ENCODE measurements at regions not wholly inside any gene's neighbourhood (a gene's known extent, or its start where the extent isn't known, plus 50 kb on each side); places are given as distances from the start of the nearest gene placed in this dataset.
A peak's percentile ranks its signal among the peaks of the same experiment; 100 is the strongest.

DNA sequence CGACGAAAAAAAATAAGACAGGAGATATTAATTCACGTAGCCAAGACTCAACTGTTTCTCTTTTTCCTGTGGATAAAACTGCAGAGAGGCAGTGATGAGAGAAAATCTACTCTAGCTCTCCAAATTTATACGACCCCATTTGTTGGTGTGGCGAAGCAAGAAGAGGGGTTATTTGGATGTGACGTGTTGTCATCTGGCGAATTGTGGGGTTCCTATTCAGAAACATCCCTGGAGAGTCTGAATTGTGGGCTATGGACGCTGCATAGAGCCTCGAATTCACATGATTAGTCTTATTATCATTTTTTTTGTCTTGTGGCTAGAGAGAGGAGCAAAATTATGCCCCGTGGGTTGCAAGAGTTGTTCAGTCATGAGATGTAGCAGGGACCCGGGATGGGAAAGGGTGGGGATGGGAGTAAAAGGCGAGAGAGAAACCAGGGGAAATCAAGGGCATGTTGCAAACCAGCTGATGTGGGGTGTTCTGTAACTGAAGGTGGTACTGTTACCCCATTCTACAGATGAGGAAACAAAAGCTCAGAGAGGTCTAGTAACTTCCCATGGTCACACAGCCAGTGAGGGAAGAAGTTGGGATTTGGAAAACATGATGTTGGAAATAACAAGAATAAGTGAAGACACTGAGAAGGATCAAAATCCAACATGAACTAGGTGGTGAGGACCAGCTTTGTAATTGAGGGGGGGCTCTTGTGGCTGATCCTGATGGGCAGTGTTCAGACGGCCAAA lies 69.2 kb upstream of the SFMBT2 start:
- ATAC-seq (no peak), DNase-seq (no peak)
- intact Hi-C loops (cut with DNase I) = no loop called here

DNA sequence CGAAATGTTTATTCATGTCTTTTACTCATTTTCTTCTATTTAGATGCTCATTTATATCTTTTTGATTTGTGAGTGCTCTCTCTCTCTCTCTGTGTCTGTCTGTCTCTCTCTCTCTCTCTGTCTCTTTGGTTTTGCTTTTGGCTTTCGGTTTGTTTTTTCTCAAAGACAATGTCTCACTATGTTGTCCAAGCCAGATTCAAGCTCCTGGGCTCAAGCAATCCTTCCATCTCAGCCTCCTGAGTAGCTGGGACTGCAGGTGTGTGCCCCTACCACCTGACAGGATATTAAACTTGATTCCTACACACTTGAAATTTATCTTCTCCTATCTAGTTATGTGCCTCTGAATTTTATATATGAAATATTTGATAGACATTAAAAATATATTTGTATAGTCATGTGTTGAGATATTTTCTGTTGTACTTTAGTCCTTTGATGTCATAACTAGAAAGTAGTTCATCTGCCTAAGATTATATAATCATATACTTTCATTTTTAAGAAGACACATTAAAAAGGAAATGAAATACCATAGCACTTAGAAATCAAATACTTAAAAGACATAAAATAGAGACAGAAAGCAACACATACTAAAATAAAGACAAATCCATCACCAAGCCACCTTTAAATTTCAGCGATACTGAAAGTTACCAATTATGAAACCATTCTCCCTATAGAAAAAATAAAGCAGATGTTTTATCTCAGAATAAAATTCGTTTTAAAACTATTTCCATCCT lies 68.1 kb upstream of the SFMBT2 start:
- ATAC-seq = no peak
- intact Hi-C loops (cut with DNase I) = no loop called here
- no peak for DNase-seq

DNA sequence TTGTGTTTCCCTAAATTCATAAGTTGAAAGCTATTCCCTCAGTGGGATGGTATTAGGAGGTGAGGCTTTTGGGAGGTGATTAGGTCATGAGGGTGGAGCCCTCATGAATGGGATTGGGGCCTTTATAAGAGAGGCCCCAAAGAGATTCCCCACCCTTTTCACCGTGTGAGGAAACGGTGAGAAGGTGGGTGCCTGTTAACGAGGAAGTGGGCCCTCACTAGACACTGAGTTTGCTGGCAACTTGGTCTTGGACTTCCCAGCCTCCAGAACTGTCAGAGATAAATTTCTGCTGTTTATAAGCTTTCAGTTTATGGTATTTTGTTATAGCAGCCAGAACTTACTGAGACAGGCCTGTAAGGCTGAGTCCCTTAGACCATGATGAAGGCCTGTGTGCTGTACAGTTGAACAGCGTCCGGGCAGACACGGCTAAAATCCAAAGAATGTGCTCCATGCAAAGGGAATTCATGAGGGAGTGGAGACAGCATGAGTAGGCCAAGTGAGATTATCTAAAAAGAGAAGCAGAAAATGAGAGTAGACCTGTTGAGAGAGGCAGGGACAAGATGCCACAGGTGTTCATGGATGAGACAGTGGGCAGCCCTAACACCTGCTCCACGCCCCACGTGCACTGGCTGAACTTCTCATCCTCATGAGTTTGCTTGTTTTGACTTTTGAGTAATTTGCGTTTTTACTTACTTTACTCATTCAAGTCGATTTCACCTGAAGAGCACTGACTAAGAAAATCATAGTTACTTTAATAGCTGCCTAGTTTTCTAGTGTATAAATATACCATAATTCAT lies 66.9 kb upstream of the SFMBT2 start:
- ATAC-seq (no peak), DNase-seq (no peak)
- intact Hi-C loops (cut with DNase I) = no loop called here

DNA sequence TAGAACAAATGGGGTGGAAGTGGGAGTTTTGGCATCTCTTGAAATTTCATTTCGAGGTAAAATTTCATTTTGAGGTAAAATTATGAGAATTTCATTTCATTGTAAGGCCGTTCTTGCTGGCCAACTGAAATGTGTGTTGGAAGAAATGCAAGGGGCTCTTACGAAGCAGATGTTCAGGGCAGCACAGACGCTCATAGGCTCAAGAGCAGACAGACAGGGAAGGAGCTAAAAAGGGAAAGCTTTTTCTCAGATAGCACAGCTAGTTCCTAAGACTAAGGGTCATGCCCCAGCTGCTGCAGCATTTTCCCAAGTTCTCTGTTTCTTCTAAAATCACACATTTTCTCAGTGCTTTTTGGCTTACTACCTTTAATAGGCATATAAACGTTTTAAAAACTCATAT lies 65.1 kb upstream of the SFMBT2 start:
- ATAC-seq = peak in 1 of 2 donors; percentile 63

DNA sequence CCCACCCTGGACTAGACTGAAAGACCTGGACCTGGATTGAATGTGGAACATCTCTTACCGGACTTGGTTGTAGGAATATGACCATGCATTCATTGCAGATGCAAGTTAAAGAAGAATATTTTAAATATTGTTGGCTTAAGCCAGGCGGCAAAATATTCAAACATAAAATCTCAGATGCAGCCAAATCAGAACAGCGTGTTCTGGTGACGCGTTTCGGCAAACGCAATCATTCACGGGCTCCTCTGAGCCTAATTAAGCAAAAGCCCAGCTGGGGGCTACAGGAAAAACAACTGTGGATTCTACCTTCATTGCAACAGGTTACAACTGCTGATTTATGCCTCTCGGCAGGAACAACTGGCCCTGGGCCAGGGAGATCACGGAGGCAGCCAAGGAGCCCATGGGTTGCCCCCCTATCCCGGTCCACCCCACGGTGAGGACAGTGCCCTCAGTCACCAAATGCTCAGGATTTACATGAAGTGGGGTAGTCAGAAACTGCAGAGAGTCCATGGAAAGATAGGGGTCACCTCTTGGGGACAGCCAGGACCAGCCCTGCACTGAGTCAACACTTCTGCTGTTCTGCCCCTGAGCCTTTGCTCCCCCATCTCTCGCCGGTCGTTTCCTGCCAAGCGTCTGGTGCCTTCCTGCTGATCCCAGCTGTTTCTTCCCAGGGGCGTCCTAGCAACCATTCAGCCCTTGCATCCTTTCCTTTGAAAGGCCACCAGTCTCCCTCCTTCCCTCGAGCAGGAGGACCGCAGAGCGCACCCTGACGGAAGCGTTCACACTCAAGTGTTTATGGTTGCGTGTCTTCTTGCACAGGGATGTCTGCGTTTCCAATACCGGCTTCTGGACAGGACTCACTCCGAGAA lies 64.4 kb upstream of the SFMBT2 start:
- peak; percentile 53 to 85 for ATAC-seq
- intact Hi-C loops (cut with DNase I) = no loop called here
- DNase-seq = peak; percentile 40

More for the DNA sequence above, 65.1 kb upstream of the SFMBT2 start:
- no peak for DNase-seq
- intact Hi-C loops (cut with DNase I) = no loop called here

DNA sequence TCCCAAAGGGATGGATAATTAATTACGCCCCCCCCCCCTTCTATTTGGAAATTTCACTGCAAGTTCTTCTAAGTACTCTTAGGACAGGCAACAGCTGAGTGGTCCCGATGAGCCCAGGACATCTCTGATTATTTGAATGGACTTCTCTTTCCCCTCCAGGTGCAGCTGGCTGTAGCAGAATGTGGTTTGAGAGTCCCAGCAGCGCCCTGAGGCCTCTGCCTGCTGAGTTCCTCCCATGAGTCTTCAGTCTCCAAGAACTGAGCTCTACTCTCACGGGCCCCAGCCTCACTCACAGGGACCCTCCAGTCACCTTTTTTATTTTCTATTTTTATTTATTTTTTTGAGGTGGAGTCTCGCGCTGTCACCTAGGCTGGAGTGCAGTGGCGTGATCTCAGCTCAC lies 63.6 kb upstream of the SFMBT2 start:
- ATAC-seq = no peak
- no peak for DNase-seq
- intact Hi-C loops (cut with DNase I) = no loop called here

DNA sequence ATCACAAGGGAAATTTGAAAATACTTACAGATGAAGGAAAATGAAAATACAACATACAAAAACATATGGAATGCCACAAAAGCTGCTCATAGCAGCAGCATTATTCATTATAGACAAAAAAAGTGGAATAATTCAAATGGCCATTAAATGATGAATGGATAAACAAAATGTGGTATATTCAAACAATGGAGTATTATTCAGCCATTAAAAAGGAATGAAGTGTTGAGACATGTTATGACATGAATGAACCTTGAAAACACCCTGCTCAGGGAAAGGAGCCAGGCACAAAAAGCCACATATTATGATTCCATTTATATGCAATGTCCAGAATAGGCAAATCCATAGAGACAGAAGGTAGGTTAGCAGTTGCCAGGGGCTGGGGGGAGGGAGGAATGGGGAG lies 62.6 kb upstream of the SFMBT2 start:
- intact Hi-C loops (cut with DNase I) = no loop called here
- ATAC-seq (no peak), DNase-seq (no peak)

DNA sequence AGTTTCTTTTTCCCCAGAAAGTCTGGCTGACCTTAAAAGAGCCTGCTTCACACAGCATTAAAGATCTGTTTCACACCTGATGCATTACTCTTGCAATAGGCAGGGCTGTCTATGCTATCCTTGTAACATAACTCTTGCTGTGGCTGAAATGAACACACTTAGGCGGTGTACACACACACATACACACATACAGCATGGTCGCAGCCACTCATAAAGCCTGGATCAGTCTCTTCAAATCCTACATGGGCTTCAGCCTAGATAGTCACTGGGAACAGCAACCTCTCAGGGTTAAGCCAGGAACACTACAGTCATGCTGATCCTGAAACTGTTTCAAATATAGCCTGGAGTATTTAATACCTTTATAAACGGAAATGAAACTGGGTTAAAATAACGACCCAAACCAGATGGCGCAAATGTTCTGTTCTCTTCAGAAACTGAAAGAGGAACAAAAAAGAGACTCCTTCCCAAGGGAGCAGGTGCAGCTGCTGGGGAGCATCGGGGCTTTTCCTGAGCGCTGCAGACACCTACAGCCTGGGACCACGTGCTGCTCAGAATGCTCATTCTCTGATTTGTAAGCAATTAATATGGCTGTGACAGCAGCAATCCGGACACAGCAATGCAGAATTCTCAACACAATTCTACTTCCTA lies 61.0 kb upstream of the SFMBT2 start:
- ATAC-seq = peak; percentile 19 to 53
- intact Hi-C loops (cut with DNase I) = no loop called here
- no peak for DNase-seq

DNA sequence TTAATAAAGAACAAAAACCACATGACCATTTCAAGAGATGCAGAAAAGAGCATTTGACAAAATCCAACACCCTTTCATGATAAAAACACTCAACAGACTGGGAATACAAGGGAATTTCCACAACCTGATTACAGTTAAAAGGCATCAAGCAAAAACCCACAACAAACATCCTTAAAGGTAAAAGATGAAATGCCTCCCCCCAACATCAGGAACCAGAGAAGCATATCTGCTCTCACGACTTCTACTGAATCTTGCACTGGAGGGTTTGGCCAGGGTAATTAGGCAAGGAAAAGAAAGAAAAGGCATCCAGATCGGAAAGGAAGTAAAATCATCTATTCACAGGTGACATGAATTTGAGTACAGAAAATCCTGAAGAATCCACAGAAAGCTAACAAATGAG lies 59.5 kb upstream of the SFMBT2 start:
- DNase-seq (no peak), ATAC-seq (no peak)
- intact Hi-C loops (cut with DNase I) = no loop called here

DNA sequence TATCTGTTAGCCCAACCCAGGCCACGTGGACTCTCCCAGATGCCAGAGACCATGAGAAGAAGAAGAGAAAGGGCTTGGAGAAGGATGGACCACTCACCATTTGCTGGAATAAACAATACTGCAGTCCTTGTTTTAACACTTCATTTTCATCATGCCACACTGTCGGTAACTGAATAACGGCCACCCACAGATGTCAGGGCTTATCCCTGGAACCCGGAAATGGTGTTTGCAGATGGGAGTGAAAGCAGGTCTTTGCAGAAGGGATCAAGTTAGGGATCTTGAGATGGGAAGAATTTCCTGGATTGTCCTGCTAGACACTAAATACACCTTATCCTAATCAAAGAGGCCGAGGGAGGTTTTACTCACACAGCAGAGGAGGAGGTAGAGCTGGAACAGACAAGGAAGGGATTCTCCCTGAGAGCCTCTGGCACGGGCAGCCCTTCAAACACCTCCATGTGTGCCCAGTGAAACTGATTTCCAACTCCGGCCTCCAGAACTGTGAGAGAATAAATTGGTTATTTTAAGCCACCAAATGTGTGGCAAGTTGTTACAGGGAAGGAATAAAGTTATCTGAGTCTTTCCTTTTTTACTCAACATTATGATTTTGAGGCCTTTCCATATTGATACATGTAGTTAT lies 56.3 kb upstream of the SFMBT2 start:
- ATAC-seq = peak; percentile 70 to 80
- no peak for DNase-seq
- intact Hi-C loops (cut with DNase I) = no loop called here

DNA sequence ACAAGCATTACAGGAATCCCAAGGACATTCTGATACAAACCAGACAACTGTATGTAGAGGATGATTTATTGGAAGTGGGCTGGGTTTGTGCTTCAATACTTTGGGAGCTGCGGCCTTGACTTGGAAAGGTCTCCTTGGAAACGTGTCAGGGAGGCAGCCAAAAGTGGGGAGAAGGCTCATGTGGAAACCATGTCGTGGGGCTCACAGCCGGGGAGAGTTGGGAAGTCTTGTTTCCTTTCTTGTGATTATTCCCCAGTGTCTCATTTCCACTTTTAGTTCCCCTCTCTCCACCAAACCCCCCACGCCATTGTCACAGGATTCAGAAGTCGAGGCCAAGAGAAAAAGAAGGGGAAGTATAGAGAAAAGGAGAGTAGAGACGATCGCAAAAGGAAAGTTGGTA lies 53.9 kb upstream of the SFMBT2 start:
- DNase-seq (no peak), ATAC-seq (peak in 1 of 2 donors; percentile 26)
- intact Hi-C loops (cut with DNase I) = no loop called here

All from left cardiac atrium (tissue), 4 donors.